NCI-H1105 (cell line): ENCODE measurements at regions not wholly inside any gene's neighbourhood (a gene's known extent, or its start where the extent isn't known, plus 50 kb on each side); places are given as distances from the start of the nearest gene placed in this dataset.

Source experiments
- DNase-seq: peaks from one replicate; lab custom pipeline; 2025; lab: John Stamatoyannopoulos, UW

GRCh38 chr6:147867433-147868226 is 359.1 kb downstream of the SAMD5 start:
- DNase-seq = no peak

- no peak for DNase-seq
Measured at GRCh38 chr6:147868427-147869190, 360.1 kb downstream of the SAMD5 start.

- DNase-seq = no peak
Measured at GRCh38 chr6:147869201-147869600, 360.7 kb downstream of the SAMD5 start.

- no peak for DNase-seq
Measured at GRCh38 chr6:147869869-147870268, 361.4 kb downstream of the SAMD5 start.

GRCh38 chr6:147870506-147871110 is 362.1 kb downstream of the SAMD5 start:
- no peak for DNase-seq

GRCh38 chr6:147872002-147872401 is 363.5 kb downstream of the SAMD5 start:
- no peak for DNase-seq

GRCh38 chr6:147873816-147874215 is 365.3 kb downstream of the SAMD5 start:
- no peak for DNase-seq

- no peak for DNase-seq
Measured at GRCh38 chr6:147874322-147874721, 365.8 kb downstream of the SAMD5 start.

- DNase-seq = no peak
Measured at GRCh38 chr6:147879031-147879580, 370.6 kb downstream of the SAMD5 start.

GRCh38 chr6:147881432-147881831 is 372.9 kb downstream of the SAMD5 start:
- no peak for DNase-seq

- DNase-seq = no peak
Measured at GRCh38 chr6:147888374-147888773, 379.9 kb downstream of the SAMD5 start.

GRCh38 chr6:147891671-147892070 is 383.2 kb downstream of the SAMD5 start:
- no peak for DNase-seq

GRCh38 chr6:147892476-147892875 is 384.0 kb downstream of the SAMD5 start:
- no peak for DNase-seq

- no peak for DNase-seq
Measured at GRCh38 chr6:147895272-147895671, 386.8 kb downstream of the SAMD5 start.

GRCh38 chr6:147900247-147900830 is 391.8 kb downstream of the SAMD5 start:
- no peak for DNase-seq

- no peak for DNase-seq
Measured at GRCh38 chr6:147903321-147903720, 394.8 kb downstream of the SAMD5 start.

GRCh38 chr6:147903931-147904330 is 395.4 kb downstream of the SAMD5 start:
- no peak for DNase-seq

- no peak for DNase-seq
Measured at GRCh38 chr6:147904416-147904815, 395.9 kb downstream of the SAMD5 start.

GRCh38 chr6:147905711-147906110 is 397.2 kb downstream of the SAMD5 start:
- no peak for DNase-seq

GRCh38 chr6:147906361-147906760 is 397.9 kb downstream of the SAMD5 start:
- DNase-seq = no peak

GRCh38 chr6:147909640-147910039 is 401.1 kb downstream of the SAMD5 start:
- DNase-seq = no peak

GRCh38 chr6:147910281-147910680 is 401.8 kb downstream of the SAMD5 start:
- no peak for DNase-seq
